Calu3 (cell line): ENCODE measurements at regions not wholly inside any gene's neighbourhood (a gene's known extent, or its start where the extent isn't known, plus 50 kb on each side); places are given as distances from the start of the nearest gene placed in this dataset.

Experiments
- BruUV-seq: library from RNA; stranded (reverse); fragments of 400-500 nt; replicated peaks from 2 replicates; lab custom pipeline; 2021; lab: Mats Ljungman, UMichigan
- CTCF ChIA-PET: fragments of 300-600 bp; sonication (Branson Sonifier 250); formaldehyde crosslinking; loops from one replicate; lab custom pipeline; 2022; ENCODE audit warnings: antibody characterized with exemption; lab: Charles Lee
- DNase-seq: peaks from one replicate; pipeline ENCODE4 v3.0.0; 2022
- H3K27ac Mint-ChIP-seq: one replicate; pipeline ENCODE4 v1.8.0; 2022; ENCODE audit warnings: mixed read lengths; ENCODE audit not compliant: unreplicated experiment
- H3K27me3 Mint-ChIP-seq: one replicate; pipeline ENCODE4 v1.8.0; 2022; ENCODE audit warnings: mixed read lengths; ENCODE audit not compliant: unreplicated experiment
- H3K36me3 Mint-ChIP-seq: one replicate; pipeline ENCODE4 v1.8.0; 2022; ENCODE audit warnings: mild to moderate bottlenecking, moderate library complexity, mixed read lengths; ENCODE audit not compliant: insufficient read depth, unreplicated experiment
- H3K4me1 Mint-ChIP-seq: one replicate; pipeline ENCODE4 v1.8.0; 2022; ENCODE audit warnings: mild to moderate bottlenecking, low read depth, mixed read lengths; ENCODE audit not compliant: unreplicated experiment
- H3K4me3 Mint-ChIP-seq: one replicate; pipeline ENCODE4 v1.8.0; 2022; ENCODE audit warnings: mild to moderate bottlenecking, low read depth, moderate library complexity, mixed read lengths; ENCODE audit not compliant: unreplicated experiment
- H3K9me3 Mint-ChIP-seq: one replicate; pipeline ENCODE4 v1.8.0; 2022; ENCODE audit warnings: low read depth, mixed read lengths; ENCODE audit not compliant: unreplicated experiment
- CTCF ChIP-seq: fragments of 200-600 bp; IDR thresholded peaks from one replicate; pipeline ENCODE4 v1.8.0; 2022; ENCODE audit warnings: antibody characterized with exemption; ENCODE audit not compliant: unreplicated experiment
- intact Hi-C: fragments of 100-400 bp; cut with micrococcal nuclease; formaldehyde crosslinking; loops from one replicate; pipeline ENCODE4 v1.10.0; 2022; ENCODE audit not compliant: unreplicated experiment

- H3K36me3 Mint-ChIP-seq = no peaks in the 10 kb centered on the region
Measured at GRCh38 chr4:28385801-28386200, 1525.2 kb downstream of the STIM2 start.

GRCh38 chr4:28386776-28387175, 1526.1 kb downstream of the STIM2 start:
- intact Hi-C loops = no loop called here
- CTCF ChIA-PET = interaction anchor here (0.7 kb wide), 2 partner anchors 22 to 1186 kb away, joined by 3 to 4 read pairs; no protein-coding TSS in a partner anchor
- no peak for DNase-seq
- H3K4me1 Mint-ChIP-seq = no peaks in the 10 kb centered on the region
- no peaks in the 10 kb centered on the region for H3K27me3 Mint-ChIP-seq
- no peak for TF ChIP-seq CTCF
- no peak overlapping the region for H3K27ac Mint-ChIP-seq
- no peaks in the 10 kb centered on the region for H3K36me3 Mint-ChIP-seq
- H3K9me3 Mint-ChIP-seq = peaks cover 7% of the 10 kb centered on the region
- no TSS peak for BruUV-seq
- H3K4me3 Mint-ChIP-seq = no peak overlapping the region

More at GRCh38 chr4:28385801-28386200, 1525.2 kb downstream of the STIM2 start:
- CTCF ChIA-PET = no interaction called here
- no TSS peak for BruUV-seq
- Mint-ChIP-seq H3K4me3 (no peak overlapping the region), H3K27ac (no peak overlapping the region), H3K4me1 (no peaks in the 10 kb centered on the region), H3K27me3 (no peaks in the 10 kb centered on the region), H3K9me3 (peaks cover 7% of the 10 kb centered on the region)
- intact Hi-C loops = no loop called here
- TF ChIP-seq CTCF = no peak
- no peak for DNase-seq

GRCh38 chr4:28388471-28388870, 1527.8 kb downstream of the STIM2 start:
- DNase-seq = no peak
- H3K9me3 Mint-ChIP-seq = peaks cover 2% of the 10 kb centered on the region
- no peaks in the 10 kb centered on the region for H3K4me1 Mint-ChIP-seq
- no peak overlapping the region for H3K4me3 Mint-ChIP-seq
- BruUV-seq = no TSS peak
- CTCF ChIA-PET = no interaction called here
- H3K27ac Mint-ChIP-seq = no peak overlapping the region
- H3K27me3 Mint-ChIP-seq = no peaks in the 10 kb centered on the region
- H3K36me3 Mint-ChIP-seq = no peaks in the 10 kb centered on the region
- no peak for TF ChIP-seq CTCF
- intact Hi-C loops = no loop called here

- intact Hi-C loops = no loop called here
- DNase-seq = no peak
- Mint-ChIP-seq H3K4me1 (no peaks in the 10 kb centered on the region), H3K36me3 (no peaks in the 10 kb centered on the region), H3K4me3 (no peak overlapping the region), H3K27ac (no peak overlapping the region), H3K27me3 (no peaks in the 10 kb centered on the region), H3K9me3 (peaks cover 3% of the 10 kb centered on the region)
- BruUV-seq = no TSS peak
- CTCF ChIA-PET = no interaction called here
- no peak for TF ChIP-seq CTCF
Measured at GRCh38 chr4:28391877-28392276, 1531.2 kb downstream of the STIM2 start.
